Parathyroid adenoma (tissue), 2 donors: ENCODE measurements at regions not wholly inside any gene's neighbourhood (a gene's known extent, or its start where the extent isn't known, plus 50 kb on each side); places are given as distances from the start of the nearest gene placed in this dataset.

ENCODE experiments used
- H2AFZ ChIP-seq: fragments of 300-600 bp; sonication (generic); one replicate; pipeline ENCODE4 v1.7.0; 2017; ENCODE audit warnings: antibody characterized with exemption, mild to moderate bottlenecking
- H3K27ac ChIP-seq: fragments of 300-600 bp; sonication (generic); one replicate; pipeline ENCODE4 v1.7.0; 2017
- H3K27me3 ChIP-seq: fragments of 300-600 bp; sonication (generic); one replicate; pipeline ENCODE4 v1.7.0; 2017; ENCODE audit warnings: low read length; ENCODE audit not compliant: control insufficient read depth, insufficient read depth
- H3K36me3 ChIP-seq: fragments of 300-600 bp; sonication (generic); one replicate; pipeline ENCODE4 v1.7.0; 2017; ENCODE audit warnings: low read length; ENCODE audit not compliant: control insufficient read depth, insufficient read depth
- H3K4me1 ChIP-seq: fragments of 300-600 bp; sonication (generic); one replicate; pipeline ENCODE4 v1.7.0; 2017; ENCODE audit warnings: control low read depth
- H3K4me2 ChIP-seq: fragments of 300-600 bp; sonication (generic); one replicate; pipeline ENCODE4 v1.7.0; 2017; ENCODE audit warnings: low read length
- H3K4me3 ChIP-seq: fragments of 300-600 bp; sonication (generic); one replicate; pipeline ENCODE4 v1.7.0; 2017; ENCODE audit warnings: low read depth, low read length
- H3K79me2 ChIP-seq: fragments of 300-600 bp; sonication (generic); one replicate; pipeline ENCODE4 v1.7.0; 2017; ENCODE audit warnings: control low read depth
- H3K9ac ChIP-seq: fragments of 300-600 bp; sonication (generic); one replicate; pipeline ENCODE4 v1.7.0; 2017; ENCODE audit warnings: mild to moderate bottlenecking
- H3K9me3 ChIP-seq: fragments of 300-600 bp; sonication (generic); one replicate; pipeline ENCODE4 v1.7.0; 2017; ENCODE audit warnings: low read length; ENCODE audit not compliant: control insufficient read depth
- CTCF ChIP-seq: fragments of 300-600 bp; sonication (generic); IDR thresholded peaks from one replicate; pipeline ENCODE4 v1.7.0; 2017; ENCODE audit warnings: antibody characterized with exemption, mild to moderate bottlenecking
- donor health status: primary hyperparathyroidism.

- Histone ChIP-seq H3K4me3 (no peak overlapping the region), H2AFZ (no peak overlapping the region), H3K9me3 (no peaks in the 10 kb centered on the region), H3K4me1 (no peaks in the 10 kb centered on the region), H3K27me3 (no peaks in the 10 kb centered on the region), H3K9ac (no peak overlapping the region), H3K27ac (no peak overlapping the region), H3K4me2 (no peak overlapping the region), H3K79me2 (no peaks in the 10 kb centered on the region), H3K36me3 (no peaks in the 10 kb centered on the region)
- TF ChIP-seq CTCF: no peak
These were observed 179.8 kb downstream of the GALC start for GRCh38 chr14:87813211-87813610.

- no peaks in the 10 kb centered on the region for H3K36me3 ChIP-seq
- TF ChIP-seq CTCF: no peak
- H3K27me3 ChIP-seq: no peaks in the 10 kb centered on the region
- H3K27ac ChIP-seq: no peak overlapping the region
- H3K4me1 ChIP-seq: no peaks in the 10 kb centered on the region
- no peak overlapping the region for H3K9ac ChIP-seq
- no peak overlapping the region for H2AFZ ChIP-seq
- no peaks in the 10 kb centered on the region for H3K79me2 ChIP-seq
- H3K4me3 ChIP-seq: no peak overlapping the region
- H3K4me2 ChIP-seq: no peak overlapping the region
- H3K9me3 ChIP-seq: no peaks in the 10 kb centered on the region
These were observed 181.7 kb downstream of the GALC start for GRCh38 chr14:87811246-87811645.

- Histone ChIP-seq H3K27me3 (no peaks in the 10 kb centered on the region), H2AFZ (no peak overlapping the region), H3K36me3 (no peaks in the 10 kb centered on the region), H3K4me1 (no peaks in the 10 kb centered on the region), H3K79me2 (no peaks in the 10 kb centered on the region), H3K4me3 (no peak overlapping the region), H3K9me3 (no peaks in the 10 kb centered on the region), H3K4me2 (no peak overlapping the region), H3K9ac (no peak overlapping the region), H3K27ac (no peak overlapping the region)
- no peak for TF ChIP-seq CTCF
These were observed 182.3 kb downstream of the GALC start for GRCh38 chr14:87810711-87811110.

- Histone ChIP-seq H3K4me1 (no peaks in the 10 kb centered on the region), H2AFZ (no peak overlapping the region), H3K36me3 (no peaks in the 10 kb centered on the region), H3K9ac (no peak overlapping the region), H3K9me3 (no peaks in the 10 kb centered on the region), H3K27me3 (no peaks in the 10 kb centered on the region), H3K79me2 (no peaks in the 10 kb centered on the region), H3K4me3 (no peak overlapping the region), H3K4me2 (no peak overlapping the region), H3K27ac (no peak overlapping the region)
- no peak for TF ChIP-seq CTCF
These were observed 183.7 kb downstream of the GALC start for GRCh38 chr14:87809261-87809660.

GRCh38 chr14:87805315-87805723 is 187.7 kb downstream of the GALC start:
- peak; percentile 23 for TF ChIP-seq CTCF

More at GRCh38 chr14:87805315-87805723, 187.7 kb downstream of the GALC start:
- no peaks in the 10 kb centered on the region for H3K9me3 ChIP-seq
- H3K4me2 ChIP-seq: no peak overlapping the region
- H3K9ac ChIP-seq: no peak overlapping the region
- H2AFZ ChIP-seq: no peak overlapping the region
- H3K27me3 ChIP-seq: no peaks in the 10 kb centered on the region
- H3K36me3 ChIP-seq: no peaks in the 10 kb centered on the region
- H3K4me3 ChIP-seq: no peak overlapping the region
- H3K4me1 ChIP-seq: no peaks in the 10 kb centered on the region
- H3K79me2 ChIP-seq: no peaks in the 10 kb centered on the region
- H3K27ac ChIP-seq: no peak overlapping the region
